KOPT-K1 (cell line): ENCODE measurements at regions not wholly inside any gene's neighbourhood (a gene's known extent, or its start where the extent isn't known, plus 50 kb on each side); places are given as distances from the start of the nearest gene placed in this dataset.
"Not testable (repeated sequence)": the region's sequence is repeated elsewhere in the genome, so short reads cannot be mapped to it uniquely, and the experiment has no call there.

Source experiments
- H3K27ac ChIP-seq: fragments of 200-600 bp; sonication (generic); 2 replicates; pipeline ENCODE4 v1.5.1; 2016; ENCODE audit warnings: antibody characterized with exemption, mild to moderate bottlenecking, low read depth, low read length; ENCODE audit not compliant: poor library complexity, severe bottlenecking
- H3K36me3 ChIP-seq: fragments of 200-600 bp; sonication (generic); 2 replicates; pipeline ENCODE4 v1.5.1; 2017; ENCODE audit warnings: antibody characterized with exemption, mild to moderate bottlenecking, low read length, moderate library complexity; ENCODE audit not compliant: insufficient read depth
- H3K9me3 ChIP-seq: fragments of 200-600 bp; sonication (generic); 2 replicates; pipeline ENCODE4 v1.5.1; 2017; ENCODE audit warnings: antibody characterized with exemption, low read length, mild to moderate bottlenecking; ENCODE audit not compliant: insufficient read depth, poor library complexity, severe bottlenecking

DNA sequence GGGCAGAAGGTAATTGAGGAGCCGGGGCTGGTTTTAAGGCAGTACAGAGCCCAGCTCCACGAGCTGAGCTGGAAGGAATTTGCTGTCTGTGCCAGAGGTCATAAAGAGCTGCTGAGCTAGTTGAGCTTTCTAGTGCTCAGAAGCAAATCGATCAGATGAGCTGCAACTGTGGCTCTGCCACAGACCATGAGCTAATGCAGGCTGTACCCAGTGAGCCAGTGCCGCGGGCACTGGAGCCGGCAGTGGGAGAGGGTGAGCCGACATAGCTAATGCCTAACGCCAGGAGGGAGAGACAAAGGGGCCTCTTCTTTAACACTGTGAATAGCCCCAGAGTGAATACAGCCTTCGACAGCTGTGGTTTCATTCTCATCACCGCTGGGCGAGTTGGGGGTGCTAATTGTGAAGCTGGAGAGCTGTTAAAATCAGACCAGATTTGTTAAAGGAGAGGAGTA lies 410.1 kb upstream of the TCF4 start:
- H3K9me3 ChIP-seq = no peaks in the 10 kb centered on the region
- H3K27ac ChIP-seq = no peak overlapping the region
- H3K36me3 ChIP-seq = no peaks in the 10 kb centered on the region

DNA sequence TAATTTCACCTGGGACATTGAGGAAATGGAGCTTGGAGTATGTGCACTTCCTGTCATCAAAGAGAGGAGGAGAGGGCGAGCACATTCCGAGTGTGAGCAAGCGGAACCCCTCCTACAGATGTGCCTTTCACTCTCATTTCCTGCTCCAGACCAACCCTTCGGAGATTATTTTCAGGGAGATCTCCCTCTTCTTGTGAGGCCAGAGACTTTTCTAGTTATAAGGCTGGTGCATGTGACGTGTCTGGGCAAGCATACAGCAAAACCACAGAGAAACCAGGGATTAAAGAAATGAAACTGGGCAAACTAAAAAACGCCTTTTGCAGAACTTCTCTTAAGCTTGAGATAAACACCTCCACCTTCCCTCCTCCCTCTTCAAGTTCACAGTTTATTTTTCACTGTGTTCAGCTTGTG lies 409.2 kb upstream of the TCF4 start:
- H3K36me3 ChIP-seq = no peaks in the 10 kb centered on the region
- no peak overlapping the region for H3K27ac ChIP-seq

GRCh38 chr18:55996717-55997116 lies 408.7 kb upstream of the TCF4 start:
- H3K36me3 ChIP-seq = no peaks in the 10 kb centered on the region
- H3K27ac ChIP-seq = no peak overlapping the region
- no peaks in the 10 kb centered on the region for H3K9me3 ChIP-seq

More for the DNA sequence above, 409.2 kb upstream of the TCF4 start:
- H3K9me3 ChIP-seq = no peaks in the 10 kb centered on the region

- Histone ChIP-seq H3K9me3 (no peaks in the 10 kb centered on the region), H3K27ac (no peak overlapping the region), H3K36me3 (no peaks in the 10 kb centered on the region)
Observed at GRCh38 chr18:55990186-55990585, 402.2 kb upstream of the TCF4 start.

GRCh38 chr18:55988537-55988936 lies 400.5 kb upstream of the TCF4 start:
- no peaks in the 10 kb centered on the region for H3K9me3 ChIP-seq
- no peak overlapping the region for H3K27ac ChIP-seq
- H3K36me3 ChIP-seq = no peaks in the 10 kb centered on the region

- Histone ChIP-seq H3K9me3 (no peaks in the 10 kb centered on the region), H3K27ac (no peak overlapping the region), H3K36me3 (no peaks in the 10 kb centered on the region)
Observed at GRCh38 chr18:55983433-55983832, 395.4 kb upstream of the TCF4 start.

DNA sequence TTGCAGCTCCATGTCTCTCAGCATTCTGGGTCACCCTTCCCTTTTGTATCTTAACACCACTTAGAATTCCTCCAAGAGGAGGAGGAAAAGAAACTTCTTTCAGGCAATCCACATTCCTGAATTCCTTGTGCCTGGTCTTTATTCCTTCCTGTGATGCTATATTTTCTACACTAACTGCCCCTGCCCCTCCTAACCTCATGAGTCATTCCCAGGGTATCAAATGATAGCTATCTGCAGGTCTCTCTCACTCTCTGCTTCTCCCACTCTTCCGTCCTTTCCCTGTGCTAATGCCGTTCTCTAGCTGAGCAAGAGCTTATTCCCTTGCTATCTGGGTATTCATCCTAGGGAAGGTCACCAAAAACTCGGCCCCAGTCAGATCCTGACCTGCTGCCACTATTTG lies 395.0 kb upstream of the TCF4 start:
- Histone ChIP-seq H3K36me3 (no peaks in the 10 kb centered on the region), H3K27ac (no peak overlapping the region), H3K9me3 (no peaks in the 10 kb centered on the region)

GRCh38 chr18:55981712-55982475 lies 393.9 kb upstream of the TCF4 start:
- no peaks in the 10 kb centered on the region for H3K9me3 ChIP-seq
- H3K36me3 ChIP-seq = no peaks in the 10 kb centered on the region
- H3K27ac ChIP-seq = no peak overlapping the region

DNA sequence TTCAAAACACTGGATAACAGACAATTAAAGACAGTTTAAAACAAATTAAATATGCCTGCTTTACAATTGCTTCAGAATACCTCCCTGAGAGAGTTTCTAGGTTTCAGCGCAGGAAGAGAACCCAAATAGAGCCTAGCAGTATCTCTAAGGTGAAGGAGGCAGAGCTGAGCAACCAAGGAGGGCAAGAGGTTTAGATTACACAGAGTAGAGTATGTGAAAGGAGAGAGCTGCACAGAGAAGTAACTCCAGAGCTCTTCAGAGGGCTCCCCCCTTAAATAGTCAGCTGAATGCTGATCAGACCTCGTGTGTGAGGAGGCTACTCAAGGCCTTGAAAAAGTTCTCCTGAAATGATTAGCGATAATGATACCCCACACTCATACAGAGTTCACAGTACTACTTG lies 386.5 kb upstream of the TCF4 start:
- Histone ChIP-seq H3K9me3 (no peaks in the 10 kb centered on the region), H3K27ac (no peak overlapping the region), H3K36me3 (no peaks in the 10 kb centered on the region)

DNA sequence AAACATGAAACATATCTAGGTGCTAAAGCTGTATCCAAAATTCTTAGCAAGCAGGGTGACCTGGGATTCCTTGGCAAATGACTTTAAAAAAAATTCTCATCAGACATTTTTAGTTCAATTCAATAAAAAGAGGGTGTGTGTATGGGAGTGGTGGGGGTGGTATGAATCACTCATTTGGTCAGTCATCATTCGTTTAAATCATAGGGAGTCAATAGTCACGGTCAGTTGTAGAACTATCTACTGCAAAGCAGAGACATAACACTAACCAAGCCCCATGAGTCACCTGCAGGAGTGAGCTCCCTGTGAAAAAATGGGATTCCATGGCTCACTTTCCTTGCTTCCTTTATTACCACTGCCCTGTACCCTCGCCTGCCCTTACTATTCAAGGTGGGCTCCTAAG lies 380.6 kb upstream of the TCF4 start:
- Histone ChIP-seq H3K9me3 (no peaks in the 10 kb centered on the region), H3K27ac (no peak overlapping the region), H3K36me3 (no peaks in the 10 kb centered on the region)

- H3K27ac ChIP-seq = no peak overlapping the region
- H3K36me3 ChIP-seq = no peaks in the 10 kb centered on the region
- H3K9me3 ChIP-seq = no peaks in the 10 kb centered on the region
Observed at GRCh38 chr18:55967019-55967418, 379.0 kb upstream of the TCF4 start.

DNA sequence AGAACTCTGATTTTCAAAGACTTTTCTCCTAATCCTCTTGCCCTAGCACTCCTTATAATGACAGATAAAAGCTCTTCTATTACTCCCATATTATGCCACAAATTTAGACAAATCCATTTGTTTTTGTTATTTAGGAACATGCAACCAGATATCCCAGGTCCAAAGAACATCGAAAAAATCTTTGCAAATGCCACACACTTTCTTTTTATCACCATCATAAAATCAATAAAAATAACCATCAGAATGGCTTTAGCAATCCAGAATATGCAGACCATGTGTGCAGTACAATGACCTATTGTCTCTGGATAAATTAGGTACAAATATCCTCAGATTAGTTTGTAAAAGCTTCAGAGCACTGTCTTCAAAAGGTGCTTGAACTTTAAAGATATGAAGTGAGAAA lies 376.2 kb upstream of the TCF4 start:
- Histone ChIP-seq H3K27ac (no peak overlapping the region), H3K9me3 (no peaks in the 10 kb centered on the region), H3K36me3 (no peaks in the 10 kb centered on the region)

DNA sequence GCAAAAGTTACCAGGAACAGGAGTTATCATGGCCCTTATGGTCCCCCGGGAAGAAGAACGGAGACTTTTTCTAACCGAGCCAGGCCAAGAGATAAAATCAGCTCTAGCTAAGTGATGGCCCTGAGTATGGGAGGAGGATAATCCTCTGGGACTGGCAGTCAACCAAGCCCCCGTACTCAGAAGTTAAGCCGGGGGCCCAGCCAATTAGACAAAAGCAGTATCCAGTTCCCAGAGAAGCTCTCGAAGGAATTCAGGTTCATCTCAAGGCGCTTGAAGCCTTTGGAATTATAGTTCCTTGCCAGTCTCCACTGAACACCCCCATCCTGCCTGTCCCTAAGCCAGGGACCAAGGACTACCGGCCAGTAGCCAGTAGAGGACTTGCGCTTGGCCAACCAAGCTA lies 365.3 kb upstream of the TCF4 start:
- Histone ChIP-seq H3K27ac (no peak overlapping the region), H3K9me3 (no peaks in the 10 kb centered on the region), H3K36me3 (no peaks in the 10 kb centered on the region)

GRCh38 chr18:55951738-55952137 lies 363.7 kb upstream of the TCF4 start:
- not testable (repeated sequence) for H3K9me3 ChIP-seq, H3K27ac ChIP-seq, H3K36me3 ChIP-seq

- no peaks in the 10 kb centered on the region for H3K9me3 ChIP-seq
- H3K27ac ChIP-seq = no peak overlapping the region
- no peaks in the 10 kb centered on the region for H3K36me3 ChIP-seq
Observed at GRCh38 chr18:55950379-55951166, 362.6 kb upstream of the TCF4 start.

- Histone ChIP-seq H3K9me3 (peaks cover 16% of the 10 kb centered on the region), H3K27ac (no peak overlapping the region)
Observed at GRCh38 chr18:55934821-55935220, 346.8 kb upstream of the TCF4 start.

More at GRCh38 chr18:55934821-55935220, 346.8 kb upstream of the TCF4 start:
- H3K36me3 ChIP-seq = no peaks in the 10 kb centered on the region
